Panc1 (cell line): ENCODE measurements at regions not wholly inside any gene's neighbourhood (a gene's known extent, or its start where the extent isn't known, plus 50 kb on each side); places are given as distances from the start of the nearest gene placed in this dataset.

Experiments used
- SIN3A ChIP-seq: IDR thresholded peaks from 2 replicates; pipeline ENCODE4 v1.6.1; 2012; ENCODE audit warnings: low read depth, mild to moderate bottlenecking, low read length, moderate library complexity, borderline replicate concordance; ENCODE audit not compliant: insufficient read depth
- TF ChIP-seq, protein P1 (sequence below): fragments of 450-650 bp; IDR thresholded peaks from 2 replicates; pipeline ENCODE4 v1.5.1; 2017; ENCODE audit warnings: mild to moderate bottlenecking

DNA sequence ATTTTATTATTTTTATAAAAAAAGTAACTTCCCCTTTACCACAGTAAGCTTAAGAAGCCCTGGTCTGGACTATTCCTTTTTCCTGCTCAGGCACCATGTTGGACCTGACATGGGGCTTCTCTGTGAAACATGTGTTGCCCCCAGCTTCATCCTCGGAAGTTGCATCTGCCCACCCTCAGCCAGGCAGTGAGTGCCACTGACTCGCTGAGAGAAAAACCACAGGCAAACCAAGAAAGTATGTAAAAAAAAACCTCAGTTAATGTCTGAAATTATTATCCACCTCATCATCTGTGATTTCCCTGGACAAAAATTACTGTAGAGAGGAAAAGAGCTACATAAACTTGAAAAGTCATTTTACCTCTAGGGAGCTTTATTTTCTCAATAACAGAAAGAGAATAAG lies 109.9 kb upstream of the MCHR2 start:
- TF ChIP-seq SIN3A = no peak
- TF ChIP-seq, protein P1, sequence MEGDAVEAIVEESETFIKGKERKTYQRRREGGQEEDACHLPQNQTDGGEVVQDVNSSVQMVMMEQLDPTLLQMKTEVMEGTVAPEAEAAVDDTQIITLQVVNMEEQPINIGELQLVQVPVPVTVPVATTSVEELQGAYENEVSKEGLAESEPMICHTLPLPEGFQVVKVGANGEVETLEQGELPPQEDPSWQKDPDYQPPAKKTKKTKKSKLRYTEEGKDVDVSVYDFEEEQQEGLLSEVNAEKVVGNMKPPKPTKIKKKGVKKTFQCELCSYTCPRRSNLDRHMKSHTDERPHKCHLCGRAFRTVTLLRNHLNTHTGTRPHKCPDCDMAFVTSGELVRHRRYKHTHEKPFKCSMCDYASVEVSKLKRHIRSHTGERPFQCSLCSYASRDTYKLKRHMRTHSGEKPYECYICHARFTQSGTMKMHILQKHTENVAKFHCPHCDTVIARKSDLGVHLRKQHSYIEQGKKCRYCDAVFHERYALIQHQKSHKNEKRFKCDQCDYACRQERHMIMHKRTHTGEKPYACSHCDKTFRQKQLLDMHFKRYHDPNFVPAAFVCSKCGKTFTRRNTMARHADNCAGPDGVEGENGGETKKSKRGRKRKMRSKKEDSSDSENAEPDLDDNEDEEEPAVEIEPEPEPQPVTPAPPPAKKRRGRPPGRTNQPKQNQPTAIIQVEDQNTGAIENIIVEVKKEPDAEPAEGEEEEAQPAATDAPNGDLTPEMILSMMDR = no peak
